ENCODE measurements at regions not wholly inside any gene's neighbourhood (a gene's known extent, or its start where the extent isn't known, plus 50 kb on each side); places are given as distances from the start of the nearest gene placed in this dataset.

- no peak for TF ChIP-seq CTCF (IDR thresholded peaks at IDR 0.05; ENCODE audit: borderline replicate concordance, control extremely low read depth, extremely low read depth, insufficient read depth, missing control alignments)
- no peak for DNase-seq (ENCODE audit: low spot score)
- in situ Hi-C loops (cut with MboI; ENCODE audit: low sequenced_read_pairs, unreplicated experiment) = no loop called here
These were observed 817.2 kb upstream of the CADM2 start for GRCh38 chr3:84141571-84141970.

GRCh38 chr3:84165328-84165727, 793.5 kb upstream of the CADM2 start:
- no peak for DNase-seq (ENCODE audit: low spot score)
- in situ Hi-C loops (cut with MboI; ENCODE audit: low sequenced_read_pairs, unreplicated experiment) = no loop called here
- TF ChIP-seq CTCF (IDR thresholded peaks at IDR 0.05; ENCODE audit: borderline replicate concordance, control extremely low read depth, extremely low read depth, insufficient read depth, missing control alignments) = no peak

- in situ Hi-C loops (cut with MboI; ENCODE audit: low sequenced_read_pairs, unreplicated experiment) = no loop called here
- TF ChIP-seq CTCF (IDR thresholded peaks at IDR 0.05; ENCODE audit: borderline replicate concordance, control extremely low read depth, extremely low read depth, insufficient read depth, missing control alignments) = no peak
- no peak for DNase-seq (ENCODE audit: low spot score)
These were observed 783.3 kb upstream of the CADM2 start for GRCh38 chr3:84175449-84175848.

GRCh38 chr3:84184937-84185336, 773.9 kb upstream of the CADM2 start:
- no peak for DNase-seq (ENCODE audit: low spot score)
- in situ Hi-C loops (cut with MboI; ENCODE audit: low sequenced_read_pairs, unreplicated experiment) = no loop called here
- TF ChIP-seq CTCF (IDR thresholded peaks at IDR 0.05; ENCODE audit: borderline replicate concordance, control extremely low read depth, extremely low read depth, insufficient read depth, missing control alignments) = no peak

- DNase-seq (ENCODE audit: low spot score) = no peak
- in situ Hi-C loops (cut with MboI; ENCODE audit: low sequenced_read_pairs, unreplicated experiment) = no loop called here
- TF ChIP-seq CTCF (IDR thresholded peaks at IDR 0.05; ENCODE audit: borderline replicate concordance, control extremely low read depth, extremely low read depth, insufficient read depth, missing control alignments) = no peak
These were observed 764.8 kb upstream of the CADM2 start for GRCh38 chr3:84194029-84194428.

- TF ChIP-seq CTCF (IDR thresholded peaks at IDR 0.05; ENCODE audit: borderline replicate concordance, control extremely low read depth, extremely low read depth, insufficient read depth, missing control alignments) = no peak
- no peak for DNase-seq (ENCODE audit: low spot score)
- in situ Hi-C loops (cut with MboI; ENCODE audit: low sequenced_read_pairs, unreplicated experiment) = no loop called here
These were observed 749.3 kb upstream of the CADM2 start for GRCh38 chr3:84209474-84209873.

GRCh38 chr3:84223512-84223911, 735.3 kb upstream of the CADM2 start:
- no peak for DNase-seq (ENCODE audit: low spot score)
- in situ Hi-C loops (cut with MboI; ENCODE audit: low sequenced_read_pairs, unreplicated experiment) = no loop called here
- TF ChIP-seq CTCF (IDR thresholded peaks at IDR 0.05; ENCODE audit: borderline replicate concordance, control extremely low read depth, extremely low read depth, insufficient read depth, missing control alignments) = no peak
